HEK293 (cell line): ENCODE measurements at regions not wholly inside any gene's neighbourhood (a gene's known extent, or its start where the extent isn't known, plus 50 kb on each side); places are given as distances from the start of the nearest gene placed in this dataset.

Experiments
- CTCF ChIA-PET: fragments of 350-600 bp; formaldehyde crosslinking; extraction: SDS; loops from one replicate; lab custom pipeline; 2021; ENCODE audit warnings: antibody characterized with exemption; lab: Yijun Ruan, JAX
- POLR2A ChIA-PET: fragments of 300-600 bp; formaldehyde crosslinking; extraction: SDS; loops from one replicate; lab custom pipeline; 2020; ENCODE audit warnings: antibody characterized with exemption, inconsistent platforms; lab: Yijun Ruan, JAX
- H3K27ac ChIP-seq: fragments of 200-500 bp; sonication (Bioruptor generic); 2 replicates; pipeline ENCODE4 v1.5.1; 2014; ENCODE audit warnings: low read depth, low read length, control low read depth, inconsistent platforms; ENCODE audit errors: extremely low read depth
- H3K36me3 ChIP-seq, 2 experiments: fragments of 200-500 bp in 1 of 2; sonication (Bioruptor generic) in 1 of 2; 1 replicate in 1 of 2; 2 replicates in 1 of 2; pipeline ENCODE4 v1.5.1; 2014 to 2017; ENCODE audit warnings: inconsistent platforms in 2 of 2, low read length in 2 of 2; ENCODE audit not compliant: control insufficient read depth in 2 of 2, insufficient read depth in 1 of 2
- H3K4me1 ChIP-seq: fragments of 200-500 bp; sonication (Bioruptor generic); 2 replicates; pipeline ENCODE4 v1.5.1; 2014; ENCODE audit warnings: mild to moderate bottlenecking, low read length, inconsistent platforms; ENCODE audit not compliant: control insufficient read depth, insufficient read depth
- H3K4me3 ChIP-seq: 2 replicates; pipeline ENCODE4 v1.5.1; 2011; ENCODE audit warnings: low read depth, mild to moderate bottlenecking, control low read depth, low read length, moderate library complexity
- H3K9me3 ChIP-seq: fragments of 200-500 bp; sonication (Bioruptor generic); 2 replicates; pipeline ENCODE4 v1.5.1; 2014; ENCODE audit warnings: low read depth, low read length, inconsistent platforms; ENCODE audit not compliant: control insufficient read depth, insufficient read depth
- BCL6B ChIP-seq: fragments of 450-650 bp; formaldehyde crosslinking; IDR thresholded peaks from 2 replicates; pipeline ENCODE4 v1.5.1; 2017; ENCODE audit warnings: missing biosample characterization, missing genetic modification characterization
- FEZF1 ChIP-seq: fragments of 450-650 bp; formaldehyde crosslinking; IDR thresholded peaks from 2 replicates; pipeline ENCODE4 v1.5.1; 2016; ENCODE audit warnings: missing biosample characterization, missing genetic modification characterization
- KLF10 ChIP-seq: fragments of 450-650 bp; IDR thresholded peaks from 2 replicates; pipeline ENCODE4 v1.5.1; 2018; ENCODE audit warnings: missing biosample characterization, mild to moderate bottlenecking, missing genetic modification characterization
- TCF7L2 ChIP-seq: IDR thresholded peaks from 2 replicates; pipeline ENCODE4 v1.6.1; 2011; ENCODE audit warnings: low read depth, mild to moderate bottlenecking, inconsistent platforms, low read length, moderate library complexity, borderline replicate concordance
- ZBTB11 ChIP-seq: fragments of 450-650 bp; formaldehyde crosslinking; conservative IDR thresholded peaks from 2 replicates; pipeline ENCODE4 v1.5.1; 2016; ENCODE audit warnings: low read depth, missing biosample characterization, missing genetic modification characterization
- ZNF169 ChIP-seq: fragments of 450-650 bp; formaldehyde crosslinking; IDR thresholded peaks from 2 replicates; pipeline ENCODE4 v1.5.1; 2016; ENCODE audit warnings: missing biosample characterization, missing genetic modification characterization
- ZNF221 ChIP-seq: fragments of 450-650 bp; formaldehyde crosslinking; IDR thresholded peaks from 2 replicates; pipeline ENCODE4 v1.5.1; 2017; ENCODE audit warnings: missing biosample characterization, missing genetic modification characterization, borderline replicate concordance
- ZNF324 ChIP-seq: fragments of 450-650 bp; formaldehyde crosslinking; IDR thresholded peaks from 2 replicates; pipeline ENCODE4 v1.5.1; 2016; ENCODE audit warnings: missing biosample characterization, missing genetic modification characterization
- ZNF341 ChIP-seq: fragments of 450-650 bp; formaldehyde crosslinking; IDR thresholded peaks from 2 replicates; pipeline ENCODE4; 2016; ENCODE audit warnings: low read depth, missing biosample characterization, missing genetic modification characterization
- ZNF510 ChIP-seq: fragments of 450-650 bp; formaldehyde crosslinking; IDR thresholded peaks from 2 replicates; pipeline ENCODE4 v1.5.1; 2018; ENCODE audit warnings: mild to moderate bottlenecking, missing genetic modification characterization, missing biosample characterization; ENCODE audit not compliant: insufficient replicate concordance
- ZNF521 ChIP-seq: fragments of 450-650 bp; formaldehyde crosslinking; IDR thresholded peaks from 2 replicates; pipeline ENCODE4 v1.5.1; 2017; ENCODE audit warnings: missing biosample characterization, mild to moderate bottlenecking, missing genetic modification characterization
- ZNF530 ChIP-seq: fragments of 450-650 bp; formaldehyde crosslinking; IDR thresholded peaks from 2 replicates; pipeline ENCODE4 v1.5.1; 2016; ENCODE audit warnings: low read depth, missing biosample characterization, missing genetic modification characterization
- ZNF561 ChIP-seq: fragments of 450-650 bp; IDR thresholded peaks from 2 replicates; pipeline ENCODE4 v1.5.1; 2018; ENCODE audit warnings: missing biosample characterization, missing genetic modification characterization, borderline replicate concordance
- ZNF677 ChIP-seq: fragments of 450-650 bp; IDR thresholded peaks from 2 replicates; pipeline ENCODE4 v1.5.0; 2018; ENCODE audit warnings: missing biosample characterization, mild to moderate bottlenecking, missing genetic modification characterization, moderate library complexity
- ZNF843 ChIP-seq: fragments of 450-650 bp; formaldehyde crosslinking; IDR thresholded peaks from 2 replicates; pipeline ENCODE4 v1.5.1; 2016; ENCODE audit warnings: missing biosample characterization, missing genetic modification characterization
- ZXDB ChIP-seq: fragments of 450-650 bp; formaldehyde crosslinking; IDR thresholded peaks from 2 replicates; pipeline ENCODE4 v1.5.1; 2016; ENCODE audit warnings: missing biosample characterization, missing genetic modification characterization

DNA sequence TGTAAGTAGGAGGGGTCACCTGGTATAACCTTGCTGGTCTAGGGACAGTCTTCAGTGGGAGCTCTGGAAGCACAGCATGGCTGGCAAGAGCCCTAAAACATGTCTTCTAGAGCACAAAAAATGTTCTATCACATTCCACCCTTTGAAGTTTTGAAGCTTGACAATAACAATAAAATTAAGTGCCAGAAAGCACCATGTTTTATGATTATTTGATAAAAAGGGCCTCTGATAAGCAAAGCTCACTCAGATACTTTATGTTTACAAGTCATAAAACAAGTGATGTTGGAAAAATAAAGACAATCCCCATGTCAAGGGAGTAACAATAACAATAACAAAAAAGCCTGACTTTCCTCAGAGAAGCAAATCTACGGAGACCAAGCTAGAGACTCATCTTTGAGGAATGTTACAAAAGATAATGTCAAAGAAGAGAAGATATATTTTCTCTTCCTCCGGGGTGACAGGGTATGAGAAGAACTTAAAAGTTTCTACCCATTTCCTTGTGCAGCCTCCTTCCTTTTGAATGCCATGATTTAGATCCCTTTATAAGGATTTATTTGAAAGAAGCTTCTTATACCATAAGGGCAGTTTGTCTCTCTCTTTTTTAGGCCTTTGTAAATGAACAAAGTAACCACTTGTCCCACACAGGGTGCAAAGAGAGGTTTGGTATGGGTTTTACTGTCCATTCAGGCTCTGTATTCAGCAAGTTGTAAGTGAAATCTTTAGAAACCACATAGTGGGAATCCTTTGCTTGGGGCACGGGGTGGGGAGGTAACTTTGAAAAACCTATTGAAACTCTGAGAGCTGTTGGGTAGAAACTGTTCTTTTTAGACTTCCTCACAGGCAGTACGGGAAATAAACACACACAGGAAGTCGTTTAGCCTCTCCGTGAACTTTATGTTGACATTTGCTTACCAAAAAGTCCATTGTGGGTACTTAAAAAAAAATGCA, 109.6 kb upstream of the RBMS3 start:
- Histone ChIP-seq H3K27ac (peak overlapping the region; percentile 48; the same call in 1 of the 2 replicates), H3K9me3 (no peaks in the 10 kb centered on the region), H3K4me3 (no peak overlapping the region), H3K4me1 (peaks cover 13% of the 10 kb centered on the region; the same call in 1 of the 2 replicates), H3K36me3 (no peaks in the 10 kb centered on the region)
- CTCF ChIA-PET, result no interaction called here
- TF ChIP-seq ZXDB (tag by site-specific recombination) (peak; percentile 70), FEZF1 (peak; percentile 42; the same call in 1 of the 2 replicates), ZNF677 (tag by site-specific recombination) (peak; percentile 84), BCL6B (0 out of 2 replicates have a peak, but pooled peaks have one; percentile 34), ZNF561 (tag by site-specific recombination) (no peak), ZNF843 (tag by site-specific recombination) (0 out of 2 replicates have a peak, but pooled peaks have one; percentile 33), ZNF221 (tag by site-specific recombination) (no peak), TCF7L2 (peak; percentile 90; the same call in 1 of the 2 replicates)
- POLR2A ChIA-PET, result no interaction called here

DNA sequence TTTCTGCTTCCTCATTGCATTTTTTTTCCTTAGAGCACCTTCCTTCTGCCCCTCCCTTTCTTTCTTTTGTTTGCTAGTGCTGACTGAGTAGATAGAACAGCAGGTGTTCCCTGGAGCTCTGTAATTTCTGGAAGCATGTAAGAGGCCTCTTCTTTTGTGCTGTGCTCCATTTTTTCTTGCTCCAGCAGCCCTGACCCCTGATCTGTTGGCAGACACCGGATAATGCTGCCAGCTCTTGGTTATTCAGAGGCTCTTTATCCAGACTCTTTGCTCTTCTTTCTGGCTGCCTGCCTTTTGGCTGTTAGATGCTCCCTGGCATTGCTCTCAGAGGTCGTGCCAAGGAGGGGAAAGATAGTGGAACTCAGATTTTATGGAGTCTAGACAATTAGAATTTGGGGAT, 104.4 kb upstream of the RBMS3 start:
- H3K9me3 ChIP-seq, result no peaks in the 10 kb centered on the region
- ChIA-PET CTCF (interaction anchor here (0.7 kb wide), 2 partner anchors 10 to 561 kb away, joined by 3 read pairs; no protein-coding TSS in a partner anchor), POLR2A (no interaction called here)
- H3K4me1 ChIP-seq, result peaks cover 5% of the 10 kb centered on the region; the same call in 1 of the 2 replicates
- no peaks in the 10 kb centered on the region for H3K36me3 ChIP-seq
- H3K27ac ChIP-seq, result no peak overlapping the region
- TF ChIP-seq ZNF341 (peak; percentile 49; the same call in 1 of the 2 replicates), ZNF169 (tag by site-specific recombination) (no peak), ZNF324 (no peak), KLF10 (tag by site-specific recombination) (no peak), ZNF521 (tag by site-specific recombination) (no peak), ZNF530 (tag by site-specific recombination) (no peak), ZBTB11 (no peak), ZNF510 (no peak)
- no peak overlapping the region for H3K4me3 ChIP-seq
